ENCODE measurements at regions not wholly inside any gene's neighbourhood (a gene's known extent, or its start where the extent isn't known, plus 50 kb on each side); places are given as distances from the start of the nearest gene placed in this dataset. TPM values are rescaled to one million over a fixed set of nuclear protein-coding genes. Genes with fewer than 3 reads are reported as not detected.

- no peak for TF ChIP-seq REST (IDR thresholded peaks at IDR 0.05; ENCODE audit: unreplicated experiment)
- TF ChIP-seq JUNB (IDR thresholded peaks at IDR 0.05; ENCODE audit: unreplicated experiment), result no peak
Measured at GRCh38 chr1:48047116-48047515, 49.9 kb upstream of the TRABD2B start (continued).

Small RNA genes lying in the stretch of these regions (small RNA-seq; reads per million reads assigned to genes)
- gene CYP46A4P (ENCODE audit: low replicate concordance), result not detected
